HepG2 (cell line): ENCODE measurements at regions not wholly inside any gene's neighbourhood (a gene's known extent, or its start where the extent isn't known, plus 50 kb on each side); places are given as distances from the start of the nearest gene placed in this dataset.

Experiments used
- ATAC-seq: fragments of 200-7000 bp; cut with Tn5 transposase; 3 replicates; pipeline ENCODE4 v1.9.1; 2020; ENCODE audit warnings: mild to moderate bottlenecking, moderate library complexity
- BruUV-seq: library from RNA; stranded (reverse); fragments of 400-500 nt; replicated peaks from 2 replicates; lab custom pipeline; 2021; lab: Mats Ljungman, UMichigan
- CTCF ChIA-PET: fragments of 300-600 bp; formaldehyde crosslinking; extraction: SDS; loops from one replicate; lab custom pipeline; 2021; ENCODE audit warnings: low total read pairs, inconsistent platforms, low intra/inter-chr PET ratio; lab: Yijun Ruan, JAX
- POLR2A ChIA-PET: fragments of 350-600 bp; sonication (Branson Sonifier 250); formaldehyde crosslinking; loops from one replicate; lab custom pipeline; 2020; ENCODE audit warnings: antibody characterized with exemption, inconsistent platforms; lab: Yijun Ruan, JAX
- DNase-seq: peaks from one replicate; pipeline ENCODE4 v3.0.0-alpha.2; 2015; ENCODE audit warnings: low spot score
- FAIRE-seq: peaks from 3 replicates; lab custom pipeline; 2011; peaks lifted over from hg19 to GRCh38; lab: Jason Lieb, UNC
- H2AFZ ChIP-seq: one replicate; pipeline ENCODE4 v1.6.1; 2011; ENCODE audit warnings: low read length, inconsistent platforms
- H3K27ac ChIP-seq: fragments of 300-600 bp; 3 replicates; pipeline ENCODE4 v1.8.0; 2011; ENCODE audit warnings: mixed run types, mild to moderate bottlenecking, mixed read lengths, low read length, inconsistent platforms; ENCODE audit not compliant: insufficient read depth; ENCODE audit errors: extremely low read length
- H3K27me3 ChIP-seq, 2 experiments: fragments of 200-600 bp in 1 of 2; 2 replicates in 1 of 2; 3 replicates in 1 of 2; pipeline versions ENCODE4 v1.6.0 to v1.8.0; 2011; ENCODE audit warnings: low read length in 2 of 2, mild to moderate bottlenecking in 2 of 2, moderate library complexity in 2 of 2, inconsistent platforms in 1 of 2; ENCODE audit not compliant: insufficient read depth in 2 of 2, control insufficient read depth in 1 of 2
- H3K36me3 ChIP-seq, 2 experiments: fragments of 200-600 bp in 1 of 2; replicated peaks in 1 of 2; 2 replicates in 1 of 2; 3 replicates in 1 of 2; pipeline versions ENCODE4 v1.5.1 to v1.8.0; 2011; ENCODE audit warnings: low read length in 2 of 2, inconsistent platforms in 1 of 2; ENCODE audit not compliant: insufficient read depth in 2 of 2, control insufficient read depth in 1 of 2
- H3K4me1 ChIP-seq: 2 replicates; pipeline ENCODE4 v1.5.1; 2012; ENCODE audit warnings: low read length, inconsistent platforms; ENCODE audit not compliant: insufficient read depth
- H3K4me2 ChIP-seq: 2 replicates; pipeline ENCODE4 v1.6.0; 2011; ENCODE audit warnings: low read depth, low read length, inconsistent platforms
- H3K4me3 ChIP-seq, 3 experiments: fragments of 200-600 bp in 1 of 3; sonication (generic), shearing (Covaris generic) in 1 of 3; replicated peaks in 1 of 3; 2 replicates each; pipeline ENCODE4 v1.5.1; 2011 to 2016; ENCODE audit warnings: low read length in 3 of 3, inconsistent platforms in 2 of 3, low read depth in 2 of 3, mild to moderate bottlenecking in 2 of 3, control low read depth in 1 of 3, mixed read lengths in 1 of 3; ENCODE audit not compliant: insufficient read depth in 1 of 3
- H3K79me2 ChIP-seq: one replicate; pipeline ENCODE4 v1.6.1; 2011; ENCODE audit warnings: low read length, inconsistent platforms; ENCODE audit not compliant: insufficient read depth
- H3K9ac ChIP-seq: 2 replicates; pipeline ENCODE4 v1.6.0; 2011; ENCODE audit warnings: mild to moderate bottlenecking, low read depth, low read length, inconsistent platforms; ENCODE audit not compliant: insufficient read depth
- H3K9me3 ChIP-seq: 2 replicates; pipeline ENCODE4 v1.5.1; 2012; ENCODE audit warnings: mild to moderate bottlenecking, low read length
- H4K20me1 ChIP-seq: 2 replicates; pipeline ENCODE4 v1.6.0; 2011; ENCODE audit warnings: inconsistent platforms, mild to moderate bottlenecking, low read length, moderate library complexity; ENCODE audit not compliant: insufficient read depth
- CEBPB ChIP-seq: IDR thresholded peaks from 2 replicates; pipeline ENCODE4 v1.6.1; 2011; ENCODE audit warnings: low read depth, low read length, improper control_type of control experiment, borderline replicate concordance
- SRSF9 ChIP-seq: fragments of 200-400 bp; formaldehyde crosslinking; IDR thresholded peaks from 2 replicates; pipeline ENCODE4 v1.6.1; 2018; ENCODE audit warnings: borderline replicate concordance, mild to moderate bottlenecking, low read depth, low read length; ENCODE audit not compliant: insufficient read depth, poor library complexity, severe bottlenecking
- ZNF3 ChIP-seq: IDR thresholded peaks from 2 replicates; pipeline ENCODE4 v1.7.0; 2017; ENCODE audit warnings: inconsistent platforms
- WGBS: methylation state at CpG from one replicate; pipeline ENCODE4 v1.1.6; 2017; ENCODE audit warnings: low lambda C conversion rate; 5-methylcytosine and 5-hydroxymethylcytosine counted together
- in situ Hi-C: cut with HindIII; loops from 2 replicates; pipeline ENCODE4 v1.10.0; 2017; ENCODE audit warnings: low pct_unique_long_range_greater_than_20kb; ENCODE audit not compliant: extremely low pct_ligation_motif_present
- intact Hi-C: fragments of 100-400 bp; cut with micrococcal nuclease; formaldehyde crosslinking; loops from one replicate; pipeline ENCODE4 v1.10.0; 2022; ENCODE audit not compliant: unreplicated experiment
- TF ChIP-seq, protein P1 (sequence below): sonication (generic); formaldehyde crosslinking; IDR thresholded peaks from 2 replicates; pipeline ENCODE4 v1.4.0; 2020; ENCODE audit warnings: mild to moderate bottlenecking, missing genetic modification reagents

DNA sequence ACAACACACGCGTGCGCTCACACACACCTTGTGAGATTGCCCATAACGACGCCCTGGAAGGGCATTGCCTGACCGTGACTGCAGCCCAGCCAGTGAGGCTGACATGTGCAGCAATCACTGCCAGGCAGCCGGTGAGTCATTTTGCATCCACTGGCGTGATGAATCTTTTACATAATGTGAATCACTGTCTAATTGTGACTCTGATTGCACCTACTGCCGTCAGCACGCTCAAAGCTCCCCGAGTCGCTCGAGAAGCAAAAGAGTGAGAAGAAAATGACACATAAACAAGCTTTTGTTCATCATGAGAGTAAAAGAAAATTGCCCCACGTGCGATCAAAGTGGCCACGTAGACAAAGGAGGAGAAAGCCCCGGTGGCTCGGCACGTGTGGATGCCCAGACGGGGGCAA, 117.4 kb upstream of the PFKP start:
- in situ Hi-C loops = no loop called here
- peaks cover 12% of the 10 kb centered on the region; the same call in 1 of the 2 replicates for H3K4me1 ChIP-seq
- no peaks in the 10 kb centered on the region for H3K9me3 ChIP-seq
- no peak overlapping the region for H2AFZ ChIP-seq
- ATAC-seq (no peak), DNase-seq (no peak), FAIRE-seq (no peak)
- ChIA-PET POLR2A (no interaction called here), CTCF (no interaction called here)
- no peaks in the 10 kb centered on the region for H3K36me3 ChIP-seq
- H3K27ac ChIP-seq = no peak overlapping the region
- no peak overlapping the region for H3K4me2 ChIP-seq
- no peak for TF ChIP-seq ZNF3
- no peaks in the 10 kb centered on the region for H3K79me2 ChIP-seq
- intact Hi-C loops = no loop called here
- BruUV-seq = no TSS peak
- H3K4me3 ChIP-seq = no peak overlapping the region
- no peaks in the 10 kb centered on the region; a peak in 1 of 5 replicates for H3K27me3 ChIP-seq
- 61% methylated on average over 16 of the region's 20 CpGs for WGBS
- H3K9ac ChIP-seq = no peak overlapping the region
- H4K20me1 ChIP-seq = no peaks in the 10 kb centered on the region

DNA sequence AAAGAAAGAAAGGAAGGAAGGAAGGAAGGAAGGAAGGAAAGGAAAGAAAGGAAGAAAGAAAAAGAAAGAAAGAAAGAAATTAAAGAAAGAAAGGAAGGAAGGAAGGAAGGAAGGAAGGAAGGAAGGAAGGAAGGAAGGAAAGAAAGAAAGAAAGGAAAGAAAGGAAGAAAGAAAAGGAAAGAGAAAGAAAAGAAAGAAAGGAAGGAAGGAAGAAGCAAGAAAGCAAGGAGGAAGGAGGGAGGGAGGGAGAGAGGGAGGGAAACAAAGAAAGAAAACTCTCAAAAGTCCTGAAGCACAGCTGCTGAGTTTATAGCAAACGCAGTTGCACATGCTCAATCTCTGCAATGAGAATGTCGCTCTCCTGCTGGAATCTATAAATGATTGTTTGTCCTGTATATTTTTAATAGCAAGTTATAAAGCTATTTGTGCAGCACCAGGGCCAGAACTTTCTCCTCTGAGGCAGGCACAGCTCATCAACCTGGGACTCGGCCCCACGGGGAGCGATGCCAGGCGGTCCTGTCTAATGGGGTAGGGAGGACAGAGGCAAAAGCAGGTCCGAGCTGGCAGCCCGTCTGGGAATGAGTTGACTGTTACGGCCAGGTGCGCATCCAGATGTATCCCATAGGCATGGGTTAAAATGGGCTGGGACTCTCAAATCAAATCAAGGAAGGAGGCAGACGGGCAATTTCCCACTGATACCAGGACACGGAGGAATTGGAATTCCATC, 118.0 kb upstream of the PFKP start:
- intact Hi-C loops (no loop called here), in situ Hi-C loops (no loop called here)
- no peak overlapping the region for H3K4me2 ChIP-seq
- H3K27ac ChIP-seq = no peak overlapping the region
- CTCF ChIA-PET = no interaction called here
- 0 out of 2 replicates have a peak, but pooled peaks cover 7% of the 10 kb centered on the region for H3K4me1 ChIP-seq
- WGBS = 80% methylated on average over 10 of the region's 12 CpGs
- no peaks in the 10 kb centered on the region; a peak in 1 of 5 replicates for H3K27me3 ChIP-seq
- no peak for DNase-seq
- no peak for TF ChIP-seq CEBPB
- peak; percentile 60 for TF ChIP-seq SRSF9
- TF ChIP-seq, protein P1, sequence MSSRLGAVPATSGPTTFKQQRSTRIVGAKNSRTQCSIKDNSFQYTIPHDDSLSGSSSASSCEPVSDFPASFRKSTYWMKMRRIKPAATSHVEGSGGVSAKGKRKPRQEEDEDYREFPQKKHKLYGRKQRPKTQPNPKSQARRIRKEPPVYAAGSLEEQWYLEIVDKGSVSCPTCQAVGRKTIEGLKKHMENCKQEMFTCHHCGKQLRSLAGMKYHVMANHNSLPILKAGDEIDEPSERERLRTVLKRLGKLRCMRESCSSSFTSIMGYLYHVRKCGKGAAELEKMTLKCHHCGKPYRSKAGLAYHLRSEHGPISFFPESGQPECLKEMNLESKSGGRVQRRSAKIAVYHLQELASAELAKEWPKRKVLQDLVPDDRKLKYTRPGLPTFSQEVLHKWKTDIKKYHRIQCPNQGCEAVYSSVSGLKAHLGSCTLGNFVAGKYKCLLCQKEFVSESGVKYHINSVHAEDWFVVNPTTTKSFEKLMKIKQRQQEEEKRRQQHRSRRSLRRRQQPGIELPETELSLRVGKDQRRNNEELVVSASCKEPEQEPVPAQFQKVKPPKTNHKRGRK (CRISPR knock-in tag) = peak; percentile 40; the same call in 1 of the 2 replicates
- TF ChIP-seq, all 625 proteins: peak for 2
- POLR2A ChIA-PET = no interaction called here
- FAIRE-seq (no peak), ATAC-seq (no peak)
- Histone ChIP-seq H3K79me2 (no peaks in the 10 kb centered on the region), H2AFZ (no peak overlapping the region), H3K9me3 (no peaks in the 10 kb centered on the region), H3K9ac (no peak overlapping the region), H3K4me3 (no peak overlapping the region), H4K20me1 (no peaks in the 10 kb centered on the region), H3K36me3 (no peaks in the 10 kb centered on the region)
- BruUV-seq = no TSS peak
